ENCODE measurements at regions not wholly inside any gene's neighbourhood (a gene's known extent, or its start where the extent isn't known, plus 50 kb on each side); places are given as distances from the start of the nearest gene placed in this dataset.

GRCh38 chr12:32052212-32052713 is 54.4 kb upstream of the BICD1 start:
- Histone ChIP-seq H2BK15ac (ENCODE audit: low read length) (no peak overlapping the region), H2AK5ac (ENCODE audit: low read depth, low read length) (no peak overlapping the region), H3K9me3 (replicated peaks in 1 of 2; ENCODE audit: control insufficient read depth in 2 of 2, insufficient read depth in 1 of 2, low read depth in 1 of 2, low read length in 2 of 2) (peaks cover 0 to 9% of the 10 kb centered on the region in 2 donors), H4K8ac (ENCODE audit: low read depth, low read length) (no peak overlapping the region), H2AFZ (ENCODE audit: low read length) (no peak overlapping the region), H4K91ac (ENCODE audit: low read depth, low read length, poor library complexity) (no peak overlapping the region), H3K79me1 (ENCODE audit: low read depth, low read length) (no peaks in the 10 kb centered on the region), H3K18ac (ENCODE audit: low read length) (no peak overlapping the region), H3K36me3 (replicated peaks in 1 of 2; ENCODE audit: control insufficient read depth in 2 of 2, insufficient read depth in 2 of 2, low read length in 2 of 2) (no peaks in the 10 kb centered on the region), H3K27me3 (ENCODE audit: control insufficient read depth in 3 of 3, insufficient read depth in 3 of 3, low read depth in 1 of 3, low read length in 3 of 3) (no peaks in the 10 kb centered on the region), H3K4me1 (ENCODE audit: control insufficient read depth in 2 of 2, insufficient read depth in 1 of 2, low read depth in 1 of 2, low read length in 2 of 2) (no peaks in the 10 kb centered on the region), H3K4ac (ENCODE audit: low read length) (no peak overlapping the region), H2BK120ac (ENCODE audit: low read depth, low read length) (no peak overlapping the region), H3K4me2 (ENCODE audit: insufficient read depth, low read length, poor library complexity, severe bottlenecking) (no peak overlapping the region), H3K23ac (ENCODE audit: low read depth, low read length, poor library complexity) (no peak overlapping the region), H3K9ac (ENCODE audit: low read depth, low read length, poor library complexity) (no peak overlapping the region), H3K14ac (ENCODE audit: low read length) (no peak overlapping the region), H2BK12ac (ENCODE audit: low read length) (no peak overlapping the region), H3K4me3 (ENCODE audit: low read length in 2 of 2) (no peak overlapping the region), H2BK5ac (ENCODE audit: low read length) (no peak overlapping the region), H3K27ac (replicated peaks; ENCODE audit: low read length) (no peak overlapping the region)
- DNase-seq (ENCODE audit: low spot score) = no peak
- no CpG with 5 or more reads among the region's 5 CpGs for WGBS, 2 donors (ENCODE audit: extremely low coverage in 2 of 2, insufficient read length in 2 of 2, insufficient replicate concordance in 1 of 2)

- Histone ChIP-seq H3K4me1 (ENCODE audit: control insufficient read depth in 2 of 2, insufficient read depth in 1 of 2, low read depth in 1 of 2, low read length in 2 of 2) (no peaks in the 10 kb centered on the region), H3K4ac (ENCODE audit: low read length) (no peak overlapping the region), H3K9me3 (replicated peaks in 1 of 2; ENCODE audit: control insufficient read depth in 2 of 2, insufficient read depth in 1 of 2, low read depth in 1 of 2, low read length in 2 of 2) (peaks cover 0 to 3% of the 10 kb centered on the region in 2 donors), H4K8ac (ENCODE audit: low read depth, low read length) (no peak overlapping the region), H2AK5ac (ENCODE audit: low read depth, low read length) (no peak overlapping the region), H3K4me2 (ENCODE audit: insufficient read depth, low read length, poor library complexity, severe bottlenecking) (no peak overlapping the region), H2BK15ac (ENCODE audit: low read length) (no peak overlapping the region), H2BK12ac (ENCODE audit: low read length) (no peak overlapping the region), H2BK5ac (ENCODE audit: low read length) (no peak overlapping the region), H4K91ac (ENCODE audit: low read depth, low read length, poor library complexity) (no peak overlapping the region), H3K23ac (ENCODE audit: low read depth, low read length, poor library complexity) (no peak overlapping the region), H2BK120ac (ENCODE audit: low read depth, low read length) (no peak overlapping the region), H3K18ac (ENCODE audit: low read length) (no peak overlapping the region), H3K4me3 (ENCODE audit: low read length in 2 of 2) (no peak overlapping the region), H3K27ac (replicated peaks; ENCODE audit: low read length) (no peak overlapping the region), H3K36me3 (replicated peaks in 1 of 2; ENCODE audit: control insufficient read depth in 2 of 2, insufficient read depth in 2 of 2, low read length in 2 of 2) (no peaks in the 10 kb centered on the region), H2AFZ (ENCODE audit: low read length) (no peak overlapping the region), H3K14ac (ENCODE audit: low read length) (no peak overlapping the region), H3K9ac (ENCODE audit: low read depth, low read length, poor library complexity) (no peak overlapping the region), H3K79me1 (ENCODE audit: low read depth, low read length) (no peaks in the 10 kb centered on the region), H3K27me3 (ENCODE audit: control insufficient read depth in 3 of 3, insufficient read depth in 3 of 3, low read depth in 1 of 3, low read length in 3 of 3) (no peaks in the 10 kb centered on the region)
- DNase-seq (ENCODE audit: low spot score) = no peak
- no CpG with 5 or more reads among the region's 7 CpGs for WGBS, 2 donors (ENCODE audit: extremely low coverage in 2 of 2, insufficient read length in 2 of 2, insufficient replicate concordance in 1 of 2)
Observed at GRCh38 chr12:32053881-32054624, 52.6 kb upstream of the BICD1 start.
